ENCODE measurements at regions not wholly inside any gene's neighbourhood (a gene's known extent, or its start where the extent isn't known, plus 50 kb on each side); places are given as distances from the start of the nearest gene placed in this dataset.
"Not testable (repeated sequence)": the region's sequence is repeated elsewhere in the genome, so short reads cannot be mapped to it uniquely, and the experiment has no call there.

DNA sequence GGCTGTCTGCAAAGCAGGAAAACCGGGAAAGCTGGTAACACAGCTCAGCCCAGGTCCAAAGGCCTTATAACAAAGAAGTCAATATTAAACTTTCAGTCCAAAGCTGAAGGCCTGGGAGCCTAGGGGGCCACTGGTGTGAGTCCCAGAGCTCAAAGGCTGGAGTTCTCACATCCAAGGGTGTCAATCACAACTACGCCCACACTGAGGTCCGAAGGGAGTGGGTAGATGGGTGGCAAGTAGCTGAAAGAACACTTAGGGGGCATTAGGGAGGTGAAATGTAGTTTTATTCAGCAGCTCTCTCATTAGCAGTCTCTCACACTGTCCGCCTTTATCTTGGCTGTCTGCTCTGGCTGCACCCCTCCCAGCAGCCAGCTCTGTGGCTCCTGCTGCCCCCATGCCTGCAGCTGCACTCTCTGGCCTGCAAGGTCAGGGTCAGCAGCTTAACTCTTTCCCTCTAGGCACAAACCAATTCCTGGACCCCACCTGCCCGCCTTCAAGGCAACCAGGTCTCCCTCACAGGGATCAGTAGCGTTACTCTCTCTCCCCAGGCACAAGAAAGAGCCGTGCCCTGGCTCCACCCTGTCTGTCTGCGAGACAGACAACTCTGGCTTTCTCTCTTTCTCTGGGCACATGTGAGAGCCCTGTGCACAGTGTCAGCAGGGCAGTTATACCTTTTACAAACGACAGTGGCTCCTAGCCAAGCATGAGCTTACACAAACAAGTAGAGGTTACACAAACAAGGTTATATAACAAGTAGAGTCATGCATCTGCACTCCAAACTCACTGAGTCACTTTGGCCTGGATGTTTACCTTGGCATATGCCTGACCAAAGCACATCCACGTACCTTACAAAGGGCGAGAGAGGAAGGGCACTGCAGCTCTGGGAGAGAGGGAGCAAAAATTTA, 249.4 kb upstream of the PCDH20 start:
- DNase-seq (ENCODE audit: low read depth): no peak

GRCh38 chr13:61654481-61654880, 238.8 kb upstream of the PCDH20 start:
- no peak for DNase-seq (ENCODE audit: low read depth)

- DNase-seq (ENCODE audit: low read depth): no peak
Measured at GRCh38 chr13:61648547-61648946, 232.9 kb upstream of the PCDH20 start.

DNA sequence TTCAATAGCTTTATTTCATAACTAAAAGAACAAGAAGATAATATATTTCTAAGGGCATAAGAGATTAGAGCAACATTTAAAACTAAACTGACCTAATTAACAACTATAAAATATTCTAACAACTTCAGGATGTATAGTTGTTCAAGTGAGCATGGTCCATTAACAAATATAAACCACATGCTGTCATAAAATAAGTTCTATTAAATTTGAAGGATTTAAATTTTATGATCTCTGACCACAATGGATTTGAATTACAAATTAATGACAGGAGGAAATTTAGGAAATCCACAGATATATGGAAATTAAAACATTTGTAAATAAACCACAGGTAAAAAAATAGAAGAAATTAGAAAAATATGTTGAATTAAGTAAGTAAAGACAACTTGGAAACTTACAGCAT, 196.5 kb upstream of the PCDH20 start:
- DNase-seq (ENCODE audit: low read depth): no peak

DNA sequence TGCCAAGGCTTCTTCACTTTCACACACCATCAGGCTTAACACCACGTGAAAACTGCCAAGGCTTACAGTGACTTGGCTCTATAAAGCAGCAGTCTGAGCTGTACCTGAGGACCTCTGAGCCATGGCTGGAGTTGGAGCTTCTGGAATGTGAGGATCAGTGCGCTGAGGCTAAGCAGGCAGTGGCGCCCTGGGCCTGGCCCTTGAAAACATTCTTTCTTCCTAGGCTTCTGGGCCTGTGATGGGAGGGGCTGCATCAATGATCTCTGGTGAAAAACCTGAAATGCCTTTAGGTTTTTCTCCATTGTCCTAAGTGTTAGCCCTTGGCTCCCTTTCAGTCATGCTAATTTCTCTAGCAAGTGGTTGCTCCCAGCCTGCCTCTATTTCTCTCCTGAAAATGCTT, 192.5 kb upstream of the PCDH20 start:
- DNase-seq (ENCODE audit: low read depth): no peak

- DNase-seq (ENCODE audit: low read depth): no peak
Measured at GRCh38 chr13:61600360-61601033, 184.8 kb upstream of the PCDH20 start.

- no peak for DNase-seq (ENCODE audit: low read depth)
Measured at GRCh38 chr13:61592489-61592888, 176.8 kb upstream of the PCDH20 start.

- DNase-seq (ENCODE audit: low read depth): no peak
Measured at GRCh38 chr13:61575973-61576372, 160.3 kb upstream of the PCDH20 start.

GRCh38 chr13:61563645-61564044, 148.0 kb upstream of the PCDH20 start:
- no peak for DNase-seq (ENCODE audit: low read depth)

DNA sequence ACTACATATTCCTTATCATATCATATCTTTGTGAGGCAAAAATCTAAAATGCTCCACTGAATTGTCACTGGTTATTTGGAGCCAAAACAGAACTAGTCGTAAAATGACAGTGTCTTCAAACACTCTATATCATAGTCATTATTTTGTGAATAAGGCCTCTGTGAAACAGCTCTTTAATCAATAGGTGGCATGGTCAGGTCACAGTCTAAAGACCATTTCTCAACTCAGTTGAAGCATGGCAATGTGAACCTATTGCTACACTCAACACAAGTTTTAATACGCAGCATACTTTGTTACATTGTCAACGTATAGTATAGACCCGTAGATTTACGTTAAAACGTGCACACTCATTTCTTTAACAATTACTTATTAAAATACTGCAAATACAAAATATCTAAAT, 131.3 kb upstream of the PCDH20 start:
- DNase-seq (ENCODE audit: low read depth): no peak

DNA sequence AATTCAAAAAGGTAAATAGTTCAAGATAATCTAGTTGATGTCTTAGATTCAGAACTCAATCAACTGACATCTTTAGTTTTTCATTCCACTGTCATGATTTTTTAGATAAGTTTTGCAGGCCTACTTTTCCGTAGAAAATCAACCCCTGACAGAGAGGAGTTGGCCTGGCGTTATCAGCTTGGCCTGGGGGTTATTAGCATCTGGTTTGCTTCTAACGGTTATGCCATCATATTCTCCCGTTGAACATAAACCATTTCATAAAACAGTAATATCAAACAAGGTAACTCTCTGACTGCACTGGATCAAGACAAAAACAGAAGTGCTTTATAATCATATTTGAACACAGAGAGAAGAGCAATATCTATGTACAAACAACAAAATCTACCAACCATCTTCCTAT, 130.8 kb upstream of the PCDH20 start:
- DNase-seq (ENCODE audit: low read depth): no peak

GRCh38 chr13:61536433-61536832, 120.8 kb upstream of the PCDH20 start:
- DNase-seq (ENCODE audit: low read depth): no peak

DNA sequence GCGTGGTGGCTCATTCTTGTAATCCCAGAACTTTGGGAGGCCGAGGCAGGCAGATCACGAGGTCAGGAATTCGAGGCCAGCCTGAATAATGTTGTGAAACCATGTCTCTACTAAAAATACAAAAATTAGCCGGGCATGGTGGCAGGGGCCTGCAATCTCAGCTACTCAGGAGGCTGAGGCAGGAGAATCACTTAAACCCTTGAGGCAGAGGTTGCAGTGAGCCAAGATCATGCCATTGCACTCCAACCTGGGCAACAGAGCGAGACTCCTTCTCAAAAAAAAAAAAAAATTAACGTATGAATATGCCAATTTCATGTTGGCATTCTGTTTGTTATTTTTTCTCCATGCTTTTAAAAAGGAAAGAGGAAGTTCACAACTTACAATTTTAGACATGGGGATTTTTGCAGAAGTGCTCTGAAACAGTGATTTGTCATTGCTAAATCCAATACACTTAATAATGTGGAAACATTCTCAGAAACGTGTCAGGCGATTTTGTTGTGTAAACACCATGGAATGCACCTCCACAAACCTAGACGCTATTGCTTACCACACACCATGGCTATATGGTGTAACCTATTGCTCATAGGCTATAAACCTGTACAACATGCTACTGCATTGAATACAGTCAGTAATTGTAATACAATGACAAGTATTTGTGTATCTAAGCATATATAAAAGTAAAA, 115.9 kb upstream of the PCDH20 start:
- no peak for DNase-seq (ENCODE audit: low read depth)

GRCh38 chr13:61519214-61519613, 103.6 kb upstream of the PCDH20 start:
- DNase-seq (ENCODE audit: low read depth): not testable (repeated sequence)

- DNase-seq (ENCODE audit: low read depth): no peak
Measured at GRCh38 chr13:61508936-61509335, 93.3 kb upstream of the PCDH20 start.

DNA sequence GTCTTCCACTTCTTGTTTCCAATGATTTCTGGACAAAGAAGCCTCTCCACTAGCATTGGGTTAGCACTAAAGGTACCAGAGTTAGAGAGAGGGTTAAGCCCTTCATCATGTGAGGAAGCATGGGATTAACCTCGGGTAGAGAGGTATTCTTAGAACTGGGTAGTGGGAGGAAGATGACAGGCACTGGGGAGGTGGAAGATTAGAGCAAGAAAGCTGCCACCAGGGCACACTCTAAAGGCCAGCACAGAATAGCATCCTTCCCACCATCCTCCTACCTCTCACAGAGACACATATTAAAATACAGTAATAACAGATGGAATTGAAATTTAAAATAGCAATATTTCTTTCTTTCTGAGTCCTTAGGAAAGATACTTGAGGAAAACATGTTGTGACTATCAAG, 84.5 kb upstream of the PCDH20 start:
- no peak for DNase-seq (ENCODE audit: low read depth)

GRCh38 chr13:61495648-61496047, 80.0 kb upstream of the PCDH20 start:
- no peak for DNase-seq (ENCODE audit: low read depth)

DNA sequence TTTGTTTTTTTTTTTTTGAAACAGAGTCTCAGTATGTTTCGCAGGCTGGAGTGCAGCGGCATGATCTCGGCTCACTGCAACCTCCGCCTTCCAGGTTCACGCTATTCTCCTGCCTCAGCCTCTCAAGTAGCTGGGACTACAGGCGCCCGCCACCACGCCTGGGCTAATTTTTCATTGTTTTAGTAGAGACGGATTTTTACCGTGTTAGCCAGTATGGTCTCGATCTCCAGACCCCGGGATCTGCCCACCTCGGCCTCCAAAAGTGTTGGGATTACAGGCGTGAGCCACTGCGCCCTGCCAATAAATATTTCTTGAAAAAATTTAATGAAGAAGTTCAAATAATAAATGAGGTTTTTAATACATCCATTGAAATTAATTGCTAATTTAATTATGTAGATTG, 77.9 kb upstream of the PCDH20 start:
- DNase-seq (ENCODE audit: low read depth): not testable (repeated sequence)

GRCh38 chr13:61486496-61486895, 70.8 kb upstream of the PCDH20 start:
- DNase-seq (ENCODE audit: low read depth): no peak

DNA sequence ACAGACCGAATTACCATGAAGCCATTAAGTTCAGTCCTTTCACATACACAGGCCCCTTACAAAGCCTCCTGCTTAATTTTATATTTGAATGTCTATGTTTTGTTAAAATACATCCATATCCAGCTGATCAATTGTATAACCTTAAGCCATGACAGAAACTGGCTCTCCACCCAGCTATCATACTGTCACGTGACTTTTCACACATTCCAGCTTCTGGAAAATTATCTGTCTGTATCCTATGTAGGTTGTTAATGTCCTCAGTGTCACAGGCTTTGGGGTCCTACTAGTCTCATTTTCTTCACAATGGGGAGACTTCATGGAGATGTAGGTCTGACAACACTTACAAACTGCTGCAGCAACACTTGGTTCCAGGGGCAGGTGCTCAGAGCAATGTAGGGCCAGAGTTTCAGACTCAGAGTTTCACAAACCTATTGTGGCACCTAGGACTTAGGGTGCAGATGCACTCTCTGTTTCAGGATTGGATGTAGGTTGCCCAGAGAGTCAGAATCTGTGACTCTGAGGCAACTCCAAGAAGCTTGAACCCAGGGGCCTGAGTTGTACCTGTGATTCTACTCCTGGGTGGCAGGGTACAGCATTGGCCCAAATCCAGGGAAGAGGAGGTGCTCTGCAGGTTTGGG, 69.6 kb upstream of the PCDH20 start:
- DNase-seq (ENCODE audit: low read depth): no peak

DNA sequence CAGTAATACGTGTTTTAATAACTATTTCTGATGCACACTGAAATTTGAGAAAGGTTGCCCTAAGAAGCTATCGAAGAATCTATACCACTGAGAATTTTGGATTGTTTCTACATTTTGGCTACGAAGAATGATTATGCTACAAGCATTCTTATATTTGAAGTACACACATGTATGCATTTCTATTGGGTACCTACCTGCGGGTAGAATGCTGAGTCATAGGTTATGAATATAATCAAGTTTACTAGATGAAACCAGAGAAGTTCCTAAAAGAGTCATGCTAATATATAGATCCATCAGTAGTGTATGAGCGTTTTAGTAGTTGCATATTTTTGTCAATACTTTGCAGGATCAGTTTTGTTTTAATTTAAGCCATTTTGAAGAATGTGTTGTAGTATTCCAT, 62.0 kb upstream of the PCDH20 start:
- no peak for DNase-seq (ENCODE audit: low read depth)

DNA sequence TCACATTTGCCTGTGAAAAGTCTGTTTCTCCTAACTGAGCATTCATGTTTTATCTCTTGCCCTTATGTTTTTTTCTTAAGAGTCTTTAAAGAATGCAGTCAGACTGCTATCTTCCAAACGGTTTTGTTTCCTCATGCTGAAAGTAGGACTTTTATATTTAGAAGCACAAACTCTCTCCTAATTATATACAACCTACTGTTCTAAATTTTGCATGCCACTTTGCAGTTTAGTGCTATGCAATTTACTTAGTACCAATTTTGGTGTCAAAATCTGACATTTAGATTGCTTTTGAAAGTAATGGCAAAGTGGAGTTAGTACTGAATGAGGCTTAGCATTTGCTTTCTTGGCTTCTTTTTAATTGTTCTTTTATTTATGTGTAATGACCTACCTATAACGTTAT, 55.1 kb upstream of the PCDH20 start:
- DNase-seq (ENCODE audit: low read depth): no peak

GRCh38 chr13:61466280-61466679, 50.6 kb upstream of the PCDH20 start:
- no peak for DNase-seq (ENCODE audit: low read depth)

Measured in CMK (cell line).